ENCODE measurements at regions not wholly inside any gene's neighbourhood (a gene's known extent, or its start where the extent isn't known, plus 50 kb on each side); places are given as distances from the start of the nearest gene placed in this dataset.

- TF ChIP-seq, protein P1, sequence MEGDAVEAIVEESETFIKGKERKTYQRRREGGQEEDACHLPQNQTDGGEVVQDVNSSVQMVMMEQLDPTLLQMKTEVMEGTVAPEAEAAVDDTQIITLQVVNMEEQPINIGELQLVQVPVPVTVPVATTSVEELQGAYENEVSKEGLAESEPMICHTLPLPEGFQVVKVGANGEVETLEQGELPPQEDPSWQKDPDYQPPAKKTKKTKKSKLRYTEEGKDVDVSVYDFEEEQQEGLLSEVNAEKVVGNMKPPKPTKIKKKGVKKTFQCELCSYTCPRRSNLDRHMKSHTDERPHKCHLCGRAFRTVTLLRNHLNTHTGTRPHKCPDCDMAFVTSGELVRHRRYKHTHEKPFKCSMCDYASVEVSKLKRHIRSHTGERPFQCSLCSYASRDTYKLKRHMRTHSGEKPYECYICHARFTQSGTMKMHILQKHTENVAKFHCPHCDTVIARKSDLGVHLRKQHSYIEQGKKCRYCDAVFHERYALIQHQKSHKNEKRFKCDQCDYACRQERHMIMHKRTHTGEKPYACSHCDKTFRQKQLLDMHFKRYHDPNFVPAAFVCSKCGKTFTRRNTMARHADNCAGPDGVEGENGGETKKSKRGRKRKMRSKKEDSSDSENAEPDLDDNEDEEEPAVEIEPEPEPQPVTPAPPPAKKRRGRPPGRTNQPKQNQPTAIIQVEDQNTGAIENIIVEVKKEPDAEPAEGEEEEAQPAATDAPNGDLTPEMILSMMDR (IDR thresholded peaks at IDR 0.05 in 4 of 5, conservative IDR thresholded peaks at IDR 0.05 in 1 of 5): no peak
- TF ChIP-seq POLR2A (IDR thresholded peaks at IDR 0.05): no peak
These were observed 651.6 kb downstream of the HTR1A start for GRCh38 chr5:63310644-63311043.
